ENCODE measurements at regions not wholly inside any gene's neighbourhood (a gene's known extent, or its start where the extent isn't known, plus 50 kb on each side); places are given as distances from the start of the nearest gene placed in this dataset.

GRCh38 chr1:17903386-17903785 is 148.3 kb downstream of the ACTL8 start:
- no peak for TF ChIP-seq CTCF (IDR thresholded peaks at IDR 0.05)
- Mint-ChIP-seq H3K4me1 (ENCODE audit: unreplicated experiment) (no peaks in the 10 kb centered on the region), H3K4me3 (ENCODE audit: unreplicated experiment) (no peak overlapping the region), H3K9me3 (ENCODE audit: unreplicated experiment) (no peaks in the 10 kb centered on the region), H3K27ac (ENCODE audit: unreplicated experiment) (no peak overlapping the region), H3K36me3 (ENCODE audit: unreplicated experiment) (no peaks in the 10 kb centered on the region), H3K27me3 (ENCODE audit: unreplicated experiment) (peaks cover 18% of the 10 kb centered on the region)
- no peak for DNase-seq (ENCODE audit: extremely low spot score, unreplicated experiment)

GRCh38 chr1:17904290-17904689 is 149.2 kb downstream of the ACTL8 start:
- Mint-ChIP-seq H3K27ac (ENCODE audit: unreplicated experiment) (no peak overlapping the region), H3K36me3 (ENCODE audit: unreplicated experiment) (no peaks in the 10 kb centered on the region), H3K4me1 (ENCODE audit: unreplicated experiment) (no peaks in the 10 kb centered on the region), H3K4me3 (ENCODE audit: unreplicated experiment) (no peak overlapping the region), H3K9me3 (ENCODE audit: unreplicated experiment) (no peaks in the 10 kb centered on the region), H3K27me3 (ENCODE audit: unreplicated experiment) (peaks cover 9% of the 10 kb centered on the region)
- no peak for DNase-seq (ENCODE audit: extremely low spot score, unreplicated experiment)
- TF ChIP-seq CTCF (IDR thresholded peaks at IDR 0.05): no peak

- no peak for DNase-seq (ENCODE audit: extremely low spot score, unreplicated experiment)
- Mint-ChIP-seq H3K27me3 (ENCODE audit: unreplicated experiment) (peaks cover 7% of the 10 kb centered on the region), H3K9me3 (ENCODE audit: unreplicated experiment) (no peaks in the 10 kb centered on the region), H3K4me1 (ENCODE audit: unreplicated experiment) (no peaks in the 10 kb centered on the region), H3K36me3 (ENCODE audit: unreplicated experiment) (no peaks in the 10 kb centered on the region), H3K27ac (ENCODE audit: unreplicated experiment) (no peak overlapping the region), H3K4me3 (ENCODE audit: unreplicated experiment) (no peak overlapping the region)
- TF ChIP-seq CTCF (IDR thresholded peaks at IDR 0.05): no peak
These were observed 152.9 kb downstream of the ACTL8 start for GRCh38 chr1:17907999-17908398.

DNA sequence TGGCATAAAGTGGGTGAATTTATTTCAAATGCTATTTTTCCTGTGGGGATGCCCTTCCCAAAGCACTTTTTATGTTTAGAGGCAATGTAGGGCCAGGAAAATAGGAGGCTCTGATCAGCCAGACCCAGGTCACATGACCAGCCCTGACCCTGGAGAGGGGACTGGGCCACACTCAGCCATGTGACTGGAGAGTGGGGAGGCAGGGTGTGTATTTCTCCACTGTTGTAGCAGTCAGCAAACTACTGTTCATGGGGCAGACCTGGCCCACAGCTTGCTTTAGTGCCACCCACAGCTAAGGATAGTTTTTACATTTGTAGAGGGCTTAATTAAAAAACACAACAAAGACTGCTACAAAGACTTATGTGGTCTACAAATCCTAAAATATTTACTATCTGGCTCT is 153.8 kb downstream of the ACTL8 start:
- no peak overlapping the region for H3K27ac Mint-ChIP-seq (ENCODE audit: unreplicated experiment)
- H3K27me3 Mint-ChIP-seq (ENCODE audit: unreplicated experiment): peaks cover 7% of the 10 kb centered on the region
- H3K36me3 Mint-ChIP-seq (ENCODE audit: unreplicated experiment): no peaks in the 10 kb centered on the region
- H3K9me3 Mint-ChIP-seq (ENCODE audit: unreplicated experiment): no peaks in the 10 kb centered on the region
- no peak for TF ChIP-seq CTCF (IDR thresholded peaks at IDR 0.05)
- DNase-seq (ENCODE audit: extremely low spot score, unreplicated experiment): no peak
- H3K4me1 Mint-ChIP-seq (ENCODE audit: unreplicated experiment): no peaks in the 10 kb centered on the region
- no peak overlapping the region for H3K4me3 Mint-ChIP-seq (ENCODE audit: unreplicated experiment)

GRCh38 chr1:17909634-17910033 is 154.5 kb downstream of the ACTL8 start:
- no peak for DNase-seq (ENCODE audit: extremely low spot score, unreplicated experiment)
- H3K4me3 Mint-ChIP-seq (ENCODE audit: unreplicated experiment): no peak overlapping the region
- TF ChIP-seq CTCF (IDR thresholded peaks at IDR 0.05): peak; percentile 6
- H3K4me1 Mint-ChIP-seq (ENCODE audit: unreplicated experiment): no peaks in the 10 kb centered on the region
- H3K27ac Mint-ChIP-seq (ENCODE audit: unreplicated experiment): no peak overlapping the region
- peaks cover 7% of the 10 kb centered on the region for H3K27me3 Mint-ChIP-seq (ENCODE audit: unreplicated experiment)
- no peaks in the 10 kb centered on the region for H3K9me3 Mint-ChIP-seq (ENCODE audit: unreplicated experiment)
- H3K36me3 Mint-ChIP-seq (ENCODE audit: unreplicated experiment): no peaks in the 10 kb centered on the region
